NCI-H526 (cell line): ENCODE measurements at regions not wholly inside any gene's neighbourhood (a gene's known extent, or its start where the extent isn't known, plus 50 kb on each side); places are given as distances from the start of the nearest gene placed in this dataset.

Source experiments
- DNase-seq, 2 experiments: peaks; one replicate each; lab custom pipeline; 2025; lab: John Stamatoyannopoulos, UW

GRCh38 chr2:61722318-61722717 lies 131.5 kb downstream of the FAM161A start:
- no peak for DNase-seq

GRCh38 chr2:61721382-61721781 lies 132.5 kb downstream of the FAM161A start:
- DNase-seq, result no peak

- DNase-seq, result no peak
Observed at GRCh38 chr2:61720911-61721310, 132.9 kb downstream of the FAM161A start.

GRCh38 chr2:61718965-61719364 lies 134.9 kb downstream of the FAM161A start:
- DNase-seq, result no peak

GRCh38 chr2:61715506-61715905 lies 138.4 kb downstream of the FAM161A start:
- DNase-seq, result no peak

- no peak for DNase-seq
Observed at GRCh38 chr2:61714210-61714609, 139.7 kb downstream of the FAM161A start.

GRCh38 chr2:61713457-61713856 lies 140.4 kb downstream of the FAM161A start:
- no peak for DNase-seq

- DNase-seq, result peak in 1 of 2 experiments; percentile 23
Observed at GRCh38 chr2:61712060-61712459, 141.8 kb downstream of the FAM161A start.

- DNase-seq, result no peak
Observed at GRCh38 chr2:61710711-61711110, 143.1 kb downstream of the FAM161A start.

GRCh38 chr2:61707984-61708852 lies 145.6 kb downstream of the FAM161A start:
- DNase-seq, result peak; percentile 15 to 19

GRCh38 chr2:61705625-61706024 lies 148.2 kb downstream of the FAM161A start:
- DNase-seq, result no peak

- no peak for DNase-seq
Observed at GRCh38 chr2:61704364-61704763, 149.5 kb downstream of the FAM161A start.

- DNase-seq, result no peak
Observed at GRCh38 chr2:61702088-61702467, 151.8 kb downstream of the FAM161A start.

GRCh38 chr2:61700464-61700863 lies 153.4 kb downstream of the FAM161A start:
- DNase-seq, result no peak

- DNase-seq, result peak; percentile 31 to 92
Observed at GRCh38 chr2:61694312-61695274, 156.4 kb upstream of the XPO1 start.

GRCh38 chr2:61693744-61694143 lies 155.6 kb upstream of the XPO1 start:
- no peak for DNase-seq

- DNase-seq, result no peak
Observed at GRCh38 chr2:61690078-61690596, 152.0 kb upstream of the XPO1 start.

- DNase-seq, result no peak
Observed at GRCh38 chr2:61689568-61689967, 151.4 kb upstream of the XPO1 start.

GRCh38 chr2:61688369-61689334 lies 150.5 kb upstream of the XPO1 start:
- DNase-seq, result no peak

- no peak for DNase-seq
Observed at GRCh38 chr2:61679096-61679495, 140.9 kb upstream of the XPO1 start.

GRCh38 chr2:61677942-61678341 lies 139.8 kb upstream of the XPO1 start:
- no peak for DNase-seq
